Natural killer cell (primary cell): ENCODE measurements at regions not wholly inside any gene's neighbourhood (a gene's known extent, or its start where the extent isn't known, plus 50 kb on each side); places are given as distances from the start of the nearest gene placed in this dataset.
"Not testable (repeated sequence)": the region's sequence is repeated elsewhere in the genome, so short reads cannot be mapped to it uniquely, and the experiment has no call there.

Source experiments
- ATAC-seq, 3 donors: fragments of 150-1000 bp in 2 of 3; fragments of 200-7000 bp in 1 of 3; cut with Tn5 transposase; 1 replicate in 1 of 3; 2 replicates in 2 of 3; pipeline ENCODE4 v1.10.0; 2021; ENCODE audit warnings: mild to moderate bottlenecking in 2 of 3, moderate library complexity in 2 of 3
- DNase-seq, 2 donors: peaks; one replicate each; pipeline versions ENCODE4 v3.0.0 to v3.0.0-alpha.2; 2013 to 2021; ENCODE audit warnings: mixed read lengths in 1 of 2
- H3K27ac ChIP-seq: one replicate; pipeline ENCODE4 v1.5.1; 2013; ENCODE audit warnings: mild to moderate bottlenecking, low read length
- H3K27me3 ChIP-seq: one replicate; pipeline ENCODE4 v1.6.1; 2013; ENCODE audit warnings: low read length; ENCODE audit not compliant: control insufficient read depth, insufficient read depth
- H3K36me3 ChIP-seq: one replicate; pipeline ENCODE4 v1.6.1; 2013; ENCODE audit warnings: low read length; ENCODE audit not compliant: control insufficient read depth, insufficient read depth
- H3K4me1 ChIP-seq: one replicate; pipeline ENCODE4 v1.6.1; 2013; ENCODE audit warnings: low read length; ENCODE audit not compliant: control insufficient read depth, insufficient read depth
- H3K4me3 ChIP-seq: one replicate; pipeline ENCODE4 v1.5.1; 2013; ENCODE audit warnings: low read length
- H3K9me3 ChIP-seq: one replicate; pipeline ENCODE4 v1.6.1; 2013; ENCODE audit warnings: low read length; ENCODE audit not compliant: control insufficient read depth, insufficient read depth
- H3K27ac Mint-ChIP-seq, 2 donors: one replicate each; pipeline ENCODE4 v1.8.0; 2022; ENCODE audit warnings: mild to moderate bottlenecking in 2 of 2, mixed read lengths in 2 of 2, moderate library complexity in 1 of 2
- H3K27me3 Mint-ChIP-seq, 2 donors: one replicate each; pipeline ENCODE4 v1.8.0; 2022; ENCODE audit warnings: low read depth in 2 of 2, mixed read lengths in 2 of 2
- H3K36me3 Mint-ChIP-seq: one replicate; pipeline ENCODE4 v1.8.0; 2022; ENCODE audit warnings: mixed read lengths
- H3K4me1 Mint-ChIP-seq, 2 donors: one replicate each; pipeline ENCODE4 v1.8.0; 2022; ENCODE audit warnings: mixed read lengths in 2 of 2
- H3K4me3 Mint-ChIP-seq: one replicate; pipeline ENCODE4 v1.8.0; 2022; ENCODE audit warnings: mild to moderate bottlenecking, moderate library complexity, mixed read lengths
- H3K9me3 Mint-ChIP-seq, 2 donors: one replicate each; pipeline ENCODE4 v1.8.0; 2022; ENCODE audit warnings: mixed read lengths in 2 of 2
- CTCF ChIP-seq: fragments of 200-600 bp; IDR thresholded peaks from one replicate; pipeline ENCODE4 v1.8.0; 2022; ENCODE audit warnings: antibody characterized with exemption
- WGBS: methylation state at CpG from one replicate; pipeline ENCODE4 v1.1.7; 2013; ENCODE audit warnings: missing lambda C conversion rate; ENCODE audit not compliant: insufficient coverage; 5-methylcytosine and 5-hydroxymethylcytosine counted together
- intact Hi-C: fragments of 100-400 bp; cut with micrococcal nuclease; formaldehyde crosslinking; loops from one replicate; pipeline ENCODE4 v1.14.2; 2022

GRCh38 chr5:34371817-34372216, 284.3 kb upstream of the RAI14 start:
- H3K4me1 ChIP-seq, H3K9me3 ChIP-seq, H3K27ac Mint-ChIP-seq, H3K27me3 ChIP-seq, H3K36me3 Mint-ChIP-seq, H3K4me1 Mint-ChIP-seq, ATAC-seq, H3K9me3 Mint-ChIP-seq, H3K36me3 ChIP-seq, H3K27ac ChIP-seq, H3K4me3 Mint-ChIP-seq, DNase-seq, H3K4me3 ChIP-seq, intact Hi-C loops: not testable (repeated sequence)
- 0% methylated on average over 1 of the region's 1 CpG for WGBS
- peaks cover 0 to 11% of the 10 kb centered on the region in 2 donors for H3K27me3 Mint-ChIP-seq

GRCh38 chr5:34372739-34373138, 283.4 kb upstream of the RAI14 start:
- H3K36me3 Mint-ChIP-seq, H3K4me1 ChIP-seq, ATAC-seq, H3K4me1 Mint-ChIP-seq, intact Hi-C loops, H3K9me3 Mint-ChIP-seq, H3K27ac Mint-ChIP-seq, H3K4me3 ChIP-seq, H3K9me3 ChIP-seq, DNase-seq, H3K36me3 ChIP-seq, H3K4me3 Mint-ChIP-seq, H3K27ac ChIP-seq, H3K27me3 ChIP-seq: not testable (repeated sequence)
- WGBS = 60% methylated on average over 4 of the region's 5 CpGs
- H3K27me3 Mint-ChIP-seq = peaks cover 0 to 11% of the 10 kb centered on the region in 2 donors

DNA sequence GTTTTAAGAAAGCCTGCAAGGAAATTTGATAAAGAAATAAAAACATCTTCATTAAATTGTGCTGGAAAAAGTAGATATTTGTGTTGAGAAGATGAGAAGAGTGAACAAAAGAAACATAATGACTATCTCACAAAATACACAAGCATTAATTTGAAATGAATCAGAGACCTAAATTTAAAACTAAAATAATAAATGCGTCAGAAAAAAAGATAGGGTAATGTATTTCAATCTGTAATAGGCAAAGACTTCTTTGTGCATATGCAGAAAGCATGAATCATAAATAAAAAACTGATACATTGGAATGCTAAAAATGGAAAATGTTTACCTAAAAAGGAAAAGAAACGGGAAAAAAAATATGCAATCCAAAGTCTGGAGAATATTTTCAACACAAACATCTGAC, 278.5 kb upstream of the RAI14 start:
- H3K9me3 ChIP-seq, ATAC-seq, H3K27ac ChIP-seq, H3K4me3 ChIP-seq, H3K36me3 Mint-ChIP-seq, H3K4me3 Mint-ChIP-seq, intact Hi-C loops, DNase-seq, H3K9me3 Mint-ChIP-seq, H3K4me1 ChIP-seq, H3K27ac Mint-ChIP-seq, H3K27me3 Mint-ChIP-seq, H3K36me3 ChIP-seq, H3K4me1 Mint-ChIP-seq, H3K27me3 ChIP-seq: not testable (repeated sequence)
- WGBS = no CpG with 5 or more reads among the region's 2 CpGs

GRCh38 chr5:34378498-34378897, 277.6 kb upstream of the RAI14 start:
- H3K9me3 ChIP-seq, H3K4me1 Mint-ChIP-seq, H3K4me3 Mint-ChIP-seq, ATAC-seq, H3K27me3 ChIP-seq, H3K27me3 Mint-ChIP-seq, H3K36me3 ChIP-seq, H3K36me3 Mint-ChIP-seq, H3K9me3 Mint-ChIP-seq, intact Hi-C loops, H3K4me1 ChIP-seq, H3K27ac Mint-ChIP-seq, H3K4me3 ChIP-seq, DNase-seq, H3K27ac ChIP-seq: not testable (repeated sequence)
- 94% methylated on average over 2 of the region's 2 CpGs for WGBS

DNA sequence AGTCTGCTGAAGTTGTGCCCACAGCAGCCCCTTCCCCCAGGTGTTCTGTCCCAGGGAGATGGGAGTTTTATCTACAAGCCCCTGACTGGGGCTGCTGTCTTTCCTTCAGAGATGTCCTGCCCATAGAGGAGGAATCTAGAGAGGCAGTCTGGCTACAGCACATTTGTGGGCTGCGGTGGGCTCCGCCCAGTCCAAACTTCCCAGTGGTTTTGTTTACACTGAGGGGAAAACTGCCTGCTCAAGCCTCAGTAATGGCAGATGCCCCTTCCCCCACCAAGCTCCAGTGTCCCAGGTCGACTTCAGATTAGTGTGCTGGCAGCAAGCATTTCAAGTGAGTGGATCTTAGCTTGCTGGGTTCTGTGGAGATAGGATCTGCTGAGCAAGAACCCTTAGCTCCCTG, 267.4 kb upstream of the RAI14 start:
- intact Hi-C loops, H3K36me3 ChIP-seq: not testable (repeated sequence)
- 100% methylated on average over 2 of the region's 3 CpGs for WGBS

GRCh38 chr5:34409373-34409772, 246.8 kb upstream of the RAI14 start:
- Mint-ChIP-seq H3K4me3 (no peak overlapping the region), H3K36me3 (no peaks in the 10 kb centered on the region)
- H3K4me1 ChIP-seq = no peaks in the 10 kb centered on the region

More for the DNA sequence above, 267.4 kb upstream of the RAI14 start:
- H3K4me1 Mint-ChIP-seq, H3K4me3 ChIP-seq, ATAC-seq, H3K9me3 Mint-ChIP-seq, H3K27ac Mint-ChIP-seq, DNase-seq, H3K4me3 Mint-ChIP-seq, H3K27me3 ChIP-seq, H3K27ac ChIP-seq, H3K36me3 Mint-ChIP-seq, H3K27me3 Mint-ChIP-seq, H3K9me3 ChIP-seq, H3K4me1 ChIP-seq: not testable (repeated sequence)

More at GRCh38 chr5:34409373-34409772, 246.8 kb upstream of the RAI14 start:
- Mint-ChIP-seq H3K27me3 (peaks cover 0 to 3% of the 10 kb centered on the region in 2 donors), H3K27ac (no peak overlapping the region), H3K4me1 (no peaks in the 10 kb centered on the region), H3K9me3 (no peaks in the 10 kb centered on the region)
- H3K4me3 ChIP-seq = no peak overlapping the region
- H3K9me3 ChIP-seq = no peaks in the 10 kb centered on the region
- ATAC-seq = no peak
- DNase-seq = no peak
- no peaks in the 10 kb centered on the region for H3K27me3 ChIP-seq
- no peaks in the 10 kb centered on the region for H3K36me3 ChIP-seq
- no peak for TF ChIP-seq CTCF
- H3K27ac ChIP-seq = no peak overlapping the region
- intact Hi-C loops = no loop called here
